ES-I3 (cell line): ENCODE measurements at regions not wholly inside any gene's neighbourhood (a gene's known extent, or its start where the extent isn't known, plus 50 kb on each side); places are given as distances from the start of the nearest gene placed in this dataset.

Source experiments
- H3K36me3 ChIP-seq: 2 replicates; pipeline ENCODE4 v1.6.1; 2013; ENCODE audit warnings: mild to moderate bottlenecking, low read length, control low read depth, moderate library complexity; ENCODE audit not compliant: insufficient read depth
- H3K4me1 ChIP-seq: 2 replicates; pipeline ENCODE4 v1.6.1; 2013; ENCODE audit warnings: mild to moderate bottlenecking, control low read depth, low read length; ENCODE audit not compliant: insufficient read depth
- H3K9ac ChIP-seq: 2 replicates; pipeline ENCODE4 v1.6.1; 2013; ENCODE audit warnings: low read depth, mild to moderate bottlenecking, low read length, moderate library complexity
- H3K9me3 ChIP-seq: 2 replicates; pipeline ENCODE4 v1.6.1; 2013; ENCODE audit warnings: mild to moderate bottlenecking, low read length, moderate library complexity; ENCODE audit not compliant: control insufficient read depth, insufficient read depth

- Histone ChIP-seq H3K4me1 (no peaks in the 10 kb centered on the region), H3K36me3 (no peaks in the 10 kb centered on the region), H3K9me3 (no peaks in the 10 kb centered on the region), H3K9ac (no peak overlapping the region)
These were observed 71.5 kb upstream of the MTAP start for GRCh38 chr9:21730899-21731298.

GRCh38 chr9:21741151-21741550, 61.3 kb upstream of the MTAP start:
- no peaks in the 10 kb centered on the region; the same call in 1 of the 2 replicates for H3K9me3 ChIP-seq
- H3K36me3 ChIP-seq = no peaks in the 10 kb centered on the region
- no peak overlapping the region for H3K9ac ChIP-seq
- no peaks in the 10 kb centered on the region for H3K4me1 ChIP-seq

DNA sequence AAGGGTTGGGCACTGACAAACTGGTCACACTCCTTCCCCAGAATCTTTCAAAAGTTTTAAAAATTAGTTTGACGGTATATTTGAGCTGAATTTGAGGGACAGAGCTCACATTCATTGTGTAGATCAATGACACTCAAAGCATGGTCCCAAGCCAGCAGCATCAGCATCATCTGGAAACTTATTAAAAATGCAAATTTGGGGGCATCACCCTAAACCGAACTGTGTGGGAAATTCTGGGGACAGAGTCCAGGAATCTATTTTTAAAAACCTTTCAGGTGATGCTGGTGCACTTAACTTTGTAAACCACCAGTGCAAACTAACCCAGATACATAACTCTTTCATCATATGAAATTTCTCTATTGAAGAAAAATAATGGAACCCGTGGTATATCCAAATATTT, 58.1 kb upstream of the MTAP start:
- H3K36me3 ChIP-seq = no peaks in the 10 kb centered on the region
- no peak overlapping the region for H3K9ac ChIP-seq
- H3K4me1 ChIP-seq = no peaks in the 10 kb centered on the region
- no peaks in the 10 kb centered on the region; the same call in 1 of the 2 replicates for H3K9me3 ChIP-seq

DNA sequence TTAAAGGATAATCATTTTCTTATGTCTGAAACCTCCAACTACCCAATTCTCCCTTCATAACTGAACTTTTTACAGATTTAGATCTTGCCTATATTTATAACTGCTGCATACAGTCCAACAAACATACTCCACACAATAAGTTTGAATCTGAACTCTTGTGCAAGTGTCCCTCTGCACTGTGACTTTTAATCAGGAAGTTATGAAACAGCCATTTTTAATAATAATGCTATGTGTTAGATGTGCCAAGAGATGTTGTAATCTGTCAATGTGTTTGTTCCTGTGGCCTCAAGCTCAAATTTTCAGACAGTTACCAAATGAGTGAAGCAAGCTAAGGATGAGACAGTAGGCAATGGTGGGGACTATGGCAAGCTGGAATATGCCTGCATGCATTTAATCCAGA, 57.6 kb upstream of the MTAP start:
- Histone ChIP-seq H3K4me1 (no peaks in the 10 kb centered on the region), H3K9ac (no peak overlapping the region), H3K9me3 (no peaks in the 10 kb centered on the region; the same call in 1 of the 2 replicates), H3K36me3 (no peaks in the 10 kb centered on the region)

DNA sequence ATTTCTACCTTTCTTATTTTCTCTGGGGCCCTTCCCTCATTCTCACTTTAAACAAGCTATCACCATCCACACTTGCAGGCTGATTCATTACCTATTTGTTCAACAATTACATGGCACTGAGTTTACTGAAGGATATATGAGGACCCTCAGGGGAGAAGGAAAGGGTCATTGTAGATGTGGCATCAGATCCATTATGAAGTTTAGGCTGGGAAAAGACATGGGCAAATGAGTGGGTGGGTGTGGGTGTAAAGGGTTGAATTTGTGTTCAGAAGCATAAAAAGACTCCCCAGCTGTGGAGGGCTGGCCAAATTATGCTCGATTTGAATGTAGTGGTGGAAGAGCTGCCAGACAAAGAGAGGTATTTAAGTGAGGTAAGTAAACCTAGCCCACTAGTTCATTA, 55.9 kb upstream of the MTAP start:
- Histone ChIP-seq H3K9ac (no peak overlapping the region), H3K4me1 (no peaks in the 10 kb centered on the region), H3K9me3 (no peaks in the 10 kb centered on the region; the same call in 1 of the 2 replicates), H3K36me3 (no peaks in the 10 kb centered on the region)

GRCh38 chr9:21747175-21747574, 55.3 kb upstream of the MTAP start:
- Histone ChIP-seq H3K36me3 (no peaks in the 10 kb centered on the region), H3K4me1 (0 out of 2 replicates have a peak, but pooled peaks cover under 1% of the 10 kb centered on the region), H3K9ac (no peak overlapping the region)

GRCh38 chr9:21750021-21750735, 52.3 kb upstream of the MTAP start:
- 0 out of 2 replicates have a peak, but pooled peaks cover 4% of the 10 kb centered on the region for H3K4me1 ChIP-seq
- H3K36me3 ChIP-seq = no peaks in the 10 kb centered on the region
- no peaks in the 10 kb centered on the region for H3K9me3 ChIP-seq
- H3K9ac ChIP-seq = no peak overlapping the region

More at GRCh38 chr9:21747175-21747574, 55.3 kb upstream of the MTAP start:
- no peaks in the 10 kb centered on the region for H3K9me3 ChIP-seq

GRCh38 chr9:21751998-21752397, 50.4 kb upstream of the MTAP start:
- no peak overlapping the region for H3K9ac ChIP-seq
- 0 out of 2 replicates have a peak, but pooled peaks cover 4% of the 10 kb centered on the region for H3K4me1 ChIP-seq
- H3K36me3 ChIP-seq = no peaks in the 10 kb centered on the region
- no peaks in the 10 kb centered on the region for H3K9me3 ChIP-seq
